Right lobe of liver (tissue), 4 donors: ENCODE measurements at regions not wholly inside any gene's neighbourhood (a gene's known extent, or its start where the extent isn't known, plus 50 kb on each side); places are given as distances from the start of the nearest gene placed in this dataset.

Experiments used
- CTCF ChIP-seq, 4 donors: fragments of 200-600 bp in 3 of 4; fragments of 450-650 bp in 1 of 4; IDR thresholded peaks; one replicate each; pipeline versions ENCODE4 v1.5.1 to v1.8.0; 2016 to 2022; ENCODE audit warnings: antibody characterized with exemption in 4 of 4, mild to moderate bottlenecking in 2 of 4
- POLR2A ChIP-seq: fragments of 450-650 bp; IDR thresholded peaks from one replicate; pipeline ENCODE4 v1.6.1; 2017; ENCODE audit warnings: antibody characterized with exemption, mild to moderate bottlenecking
- donor health status: DM: no; HTN: no; CAD: no.
- donor health status: DM: no; HTN: no; CAD: no.
- donor health status: DM: no; HTN: yes; CAD: no.

DNA sequence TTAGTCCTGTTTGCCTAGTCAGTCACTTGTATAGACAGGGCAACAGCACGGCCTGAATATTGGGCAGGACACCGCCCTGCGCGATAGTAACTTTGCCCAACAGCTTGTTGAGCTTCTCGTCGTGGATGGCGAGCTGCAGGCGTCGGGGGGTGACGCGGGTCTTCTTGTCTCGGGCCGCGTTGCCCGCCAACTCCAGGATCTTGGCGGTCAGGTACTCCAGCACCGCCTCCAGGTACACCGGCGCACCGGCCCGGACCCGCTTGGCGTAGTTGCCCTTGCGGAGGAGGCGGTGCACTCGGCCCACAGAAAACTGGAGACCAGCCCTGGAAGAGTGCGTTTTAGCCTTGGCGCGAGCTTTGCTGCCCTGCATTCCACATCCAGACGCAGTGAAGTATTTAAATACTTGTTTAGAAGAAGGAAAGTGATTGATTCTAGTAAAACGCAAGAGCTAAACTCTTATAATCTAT, 92.8 kb upstream of the BTN3A2 start:
- no peak for TF ChIP-seq CTCF (IDR thresholded peaks at IDR 0.05)
- TF ChIP-seq POLR2A: no peak
